Gastroesophageal sphincter (tissue), 3 donors: ENCODE measurements at regions not wholly inside any gene's neighbourhood (a gene's known extent, or its start where the extent isn't known, plus 50 kb on each side); places are given as distances from the start of the nearest gene placed in this dataset.

Source experiments
- CTCF ChIP-seq, 4 experiments: fragments of 200-600 bp in 2 of 4; fragments of 450-650 bp in 2 of 4; sonication (generic) in 1 of 4; IDR thresholded peaks; one replicate each; pipeline ENCODE4 v1.5.1; 2017 to 2019; ENCODE audit warnings: antibody characterized with exemption in 4 of 4, mild to moderate bottlenecking in 2 of 4, moderate library complexity in 2 of 4
- EP300 ChIP-seq: sonication (generic); formaldehyde crosslinking; IDR thresholded peaks from one replicate; pipeline ENCODE4 v1.6.1; 2017; ENCODE audit warnings: antibody characterized with exemption, mild to moderate bottlenecking
- POLR2A ChIP-seq, 2 donors: fragments of 450-650 bp; IDR thresholded peaks; one replicate each; pipeline ENCODE4 v1.6.1; 2017; ENCODE audit warnings: antibody characterized with exemption in 2 of 2, mild to moderate bottlenecking in 2 of 2, moderate library complexity in 1 of 2
- POLR2AphosphoS5 ChIP-seq: sonication (generic); formaldehyde crosslinking; IDR thresholded peaks from one replicate; pipeline ENCODE4 v1.6.1; 2017; ENCODE audit warnings: antibody characterized with exemption

GRCh38 chrX:26375346-26375745, 159.4 kb downstream of the MAGEB5 start:
- TF ChIP-seq EP300 (no peak), CTCF (IDR thresholded peaks at IDR 0.05) (no peak), POLR2AphosphoS5 (no peak), POLR2A (IDR thresholded peaks at IDR 0.05) (no peak)
